GM12878 (cell line): ENCODE measurements at regions not wholly inside any gene's neighbourhood (a gene's known extent, or its start where the extent isn't known, plus 50 kb on each side); places are given as distances from the start of the nearest gene placed in this dataset.

ENCODE experiments used
- CTCF ChIP-seq, 3 experiments: IDR thresholded peaks in 2 of 3; conservative IDR thresholded peaks in 1 of 3; 2 replicates each; pipeline ENCODE4 v1.5.1; 2011; ENCODE audit warnings: low read depth in 3 of 3, low read length in 3 of 3, mild to moderate bottlenecking in 3 of 3, control low read depth in 2 of 3, moderate library complexity in 2 of 3, inconsistent platforms in 1 of 3, mixed read lengths in 1 of 3; ENCODE audit not compliant: control insufficient read depth in 2 of 3, insufficient read depth in 1 of 3; ENCODE audit errors: extremely low read depth in 1 of 3
- EP300 ChIP-seq, 2 experiments: fragments of 150-350 bp in 1 of 2; IDR thresholded peaks; 2 replicates each; pipeline ENCODE4 v1.6.1; 2011 to 2012; ENCODE audit warnings: low read depth in 2 of 2, low read length in 2 of 2, borderline replicate concordance in 1 of 2, improper control_type of control experiment in 1 of 2, inconsistent platforms in 1 of 2; ENCODE audit not compliant: control insufficient read depth in 1 of 2
- MXI1 ChIP-seq: fragments of 150-350 bp; IDR thresholded peaks from 2 replicates; pipeline ENCODE4 v1.6.1; 2011; ENCODE audit warnings: low read depth, mild to moderate bottlenecking, inconsistent platforms, low read length, improper control_type of control experiment

DNA sequence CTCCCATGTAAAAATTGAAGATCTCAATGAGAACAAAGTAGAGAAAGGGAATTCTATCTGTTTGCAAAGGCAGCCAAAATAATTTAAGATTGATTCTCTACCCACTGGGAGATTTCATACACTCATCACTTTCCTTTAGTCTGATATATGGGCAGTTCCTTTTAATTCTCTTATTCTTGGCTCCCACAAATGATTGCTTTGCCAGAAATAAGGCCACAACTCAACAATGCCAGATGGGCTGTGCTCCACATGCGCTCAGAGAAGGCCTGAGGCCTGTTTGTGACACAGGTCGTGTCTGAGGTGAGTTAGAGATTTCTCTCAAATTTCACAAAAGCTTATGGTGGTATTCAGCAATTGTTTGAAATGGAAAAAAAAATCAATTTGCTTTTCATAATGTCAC lies 501.9 kb upstream of the SEMA3D start:
- TF ChIP-seq EP300 (IDR thresholded peaks at IDR 0.05; ENCODE audit: borderline replicate concordance in 1 of 2, control insufficient read depth in 1 of 2, low read depth in 2 of 2, low read length in 2 of 2) (no peak), MXI1 (no peak), CTCF (IDR thresholded peaks at IDR 0.05 in 2 of 3, conservative IDR thresholded peaks at IDR 0.05 in 1 of 3; ENCODE audit: control insufficient read depth in 2 of 3, extremely low read depth in 1 of 3, insufficient read depth in 1 of 3, low read depth in 3 of 3, low read length in 3 of 3) (no peak)
